ENCODE measurements at regions not wholly inside any gene's neighbourhood (a gene's known extent, or its start where the extent isn't known, plus 50 kb on each side); places are given as distances from the start of the nearest gene placed in this dataset.
"Not testable (repeated sequence)": the region's sequence is repeated elsewhere in the genome, so short reads cannot be mapped to it uniquely, and the experiment has no call there.

DNA sequence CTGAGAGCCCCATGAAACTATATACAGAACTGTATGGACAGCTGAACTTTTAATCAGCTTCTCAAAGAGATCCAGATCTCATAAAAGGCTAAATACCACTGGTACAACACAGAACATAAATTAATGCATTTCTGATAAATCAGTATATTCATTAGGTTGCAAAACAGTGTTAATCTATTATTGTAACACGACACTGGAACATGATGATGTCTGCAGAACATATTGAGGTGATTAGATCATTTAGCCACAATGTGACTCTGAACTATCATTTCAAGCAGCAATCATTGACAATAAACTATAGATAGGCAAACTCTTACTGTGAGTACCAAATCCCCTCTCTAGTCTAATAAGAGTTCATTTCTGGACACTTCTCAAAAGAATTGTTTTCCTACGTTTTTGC, 50.3 kb downstream of the GASK1B start:
- no peak for DNase-seq

DNA sequence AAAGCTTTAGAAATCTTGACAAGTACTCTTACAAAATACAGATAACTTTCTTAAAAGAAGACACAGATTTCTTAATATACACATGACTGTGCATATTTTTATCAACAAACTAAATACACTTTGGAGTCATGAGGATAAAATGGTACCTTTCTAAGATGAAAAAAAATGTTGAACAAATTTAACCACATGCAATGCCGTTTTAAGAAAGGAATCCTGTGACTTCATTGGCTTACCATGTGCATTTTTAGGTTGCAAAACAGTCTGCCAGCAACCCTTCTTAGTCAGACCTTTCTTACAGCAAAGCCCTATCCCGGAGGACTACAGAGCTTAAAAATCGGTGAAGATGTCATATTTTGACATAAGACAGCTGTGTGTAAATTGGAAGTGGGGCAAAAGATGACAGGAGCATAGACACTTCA, 51.7 kb downstream of the GASK1B start:
- peak; percentile 87 for DNase-seq

DNA sequence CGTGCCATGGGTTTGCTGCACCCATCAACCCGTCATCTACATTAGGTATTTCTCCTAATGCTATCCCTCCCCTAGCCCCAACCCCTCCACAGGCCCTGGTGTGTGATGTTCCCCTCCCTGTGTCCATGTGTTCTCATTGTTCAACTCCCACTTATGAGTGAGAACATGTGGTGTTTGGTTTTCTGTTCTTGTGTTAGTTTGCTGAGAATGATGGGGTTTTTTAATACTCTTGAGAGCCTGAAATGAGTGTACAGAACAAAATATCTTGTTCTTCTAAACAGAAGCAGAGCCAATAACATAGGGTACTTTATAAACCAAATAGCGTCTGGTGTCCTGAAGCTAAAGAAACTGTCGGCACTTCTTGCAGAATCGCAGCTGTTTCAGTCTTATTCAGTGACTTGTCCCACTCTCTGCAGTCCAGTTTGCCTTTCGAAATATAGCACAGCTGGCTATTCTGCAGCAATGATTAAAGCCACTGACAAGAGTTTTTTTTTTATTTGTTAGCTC, 52.1 kb downstream of the GASK1B start:
- not testable (repeated sequence) for DNase-seq

DNA sequence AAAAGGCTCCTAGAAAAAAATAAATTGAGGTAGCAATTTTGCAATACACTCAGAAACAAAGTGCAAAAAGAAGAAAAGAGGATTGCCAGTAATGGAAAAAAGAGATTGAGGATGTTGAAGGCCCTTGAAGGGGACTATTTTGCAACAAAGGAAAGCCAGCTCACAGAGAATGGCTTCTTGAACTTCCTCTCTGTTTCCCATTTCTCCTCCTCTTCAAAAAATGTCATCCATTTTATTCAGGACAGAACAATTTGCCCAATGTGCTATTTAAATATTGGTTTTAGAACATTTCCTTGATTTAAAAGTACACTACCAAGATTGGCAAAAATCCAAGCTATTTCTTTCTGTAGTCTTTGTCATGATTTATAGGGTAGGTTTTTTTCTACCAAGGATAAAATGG, 60.2 kb downstream of the GASK1B start:
- DNase-seq: no peak

DNA sequence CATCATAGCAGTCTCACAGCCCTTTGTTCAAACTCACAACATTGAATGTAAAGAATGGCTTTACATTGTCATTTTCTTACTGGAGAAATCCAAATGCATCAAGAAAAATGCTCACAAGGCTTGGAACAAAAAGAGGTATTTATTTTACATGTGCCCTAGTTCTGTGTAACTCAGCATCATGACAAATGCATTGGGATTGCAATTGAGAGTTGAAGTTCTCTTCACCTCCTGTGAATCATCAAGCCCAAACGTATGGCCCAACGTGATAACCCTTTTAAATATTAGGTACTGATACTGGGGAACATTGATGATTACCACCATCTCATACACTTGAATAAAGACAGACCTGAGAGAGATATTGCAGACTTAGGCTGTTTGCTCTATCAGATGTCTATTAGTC, 61.6 kb downstream of the GASK1B start:
- DNase-seq: no peak

DNA sequence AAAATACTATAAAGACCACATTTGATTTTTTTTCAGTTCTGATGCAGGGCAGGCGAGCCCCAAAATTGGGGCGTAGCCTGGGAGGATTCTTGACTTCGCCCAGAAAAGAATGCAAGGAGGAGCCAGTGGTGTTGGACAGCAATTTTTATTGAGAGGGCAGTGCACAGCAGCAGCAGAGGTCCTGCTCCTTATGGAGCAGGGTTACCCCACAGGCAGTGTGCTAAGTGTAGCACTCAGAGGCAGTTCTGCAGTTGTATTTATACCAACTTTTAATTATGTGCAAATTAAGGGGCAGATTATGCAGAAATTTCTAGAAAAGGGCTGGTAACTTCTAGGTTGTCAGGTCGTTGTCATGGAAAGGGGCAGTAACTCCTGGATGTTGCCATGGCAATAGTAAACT, 69.9 kb downstream of the GASK1B start:
- no peak for DNase-seq

DNA sequence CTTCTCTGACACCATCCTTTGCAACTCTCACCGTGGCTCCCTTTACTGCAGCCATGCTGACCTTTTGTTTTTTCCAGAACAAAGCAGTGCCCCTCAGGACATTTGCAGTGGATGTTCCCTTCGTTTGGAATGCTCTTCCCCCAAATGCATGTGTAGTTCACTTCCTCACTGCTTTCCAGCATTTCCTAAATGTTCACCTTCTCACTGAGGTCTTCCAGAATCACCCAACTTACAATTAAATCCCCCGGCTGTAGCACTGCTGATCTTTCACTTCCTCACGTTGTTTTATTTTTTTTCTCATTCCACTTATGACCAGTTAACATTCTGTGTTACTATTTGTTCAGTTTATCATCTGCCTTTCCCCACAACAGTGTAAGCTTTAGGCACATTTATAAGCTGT, 73.1 kb downstream of the GASK1B start:
- no peak for DNase-seq

DNA sequence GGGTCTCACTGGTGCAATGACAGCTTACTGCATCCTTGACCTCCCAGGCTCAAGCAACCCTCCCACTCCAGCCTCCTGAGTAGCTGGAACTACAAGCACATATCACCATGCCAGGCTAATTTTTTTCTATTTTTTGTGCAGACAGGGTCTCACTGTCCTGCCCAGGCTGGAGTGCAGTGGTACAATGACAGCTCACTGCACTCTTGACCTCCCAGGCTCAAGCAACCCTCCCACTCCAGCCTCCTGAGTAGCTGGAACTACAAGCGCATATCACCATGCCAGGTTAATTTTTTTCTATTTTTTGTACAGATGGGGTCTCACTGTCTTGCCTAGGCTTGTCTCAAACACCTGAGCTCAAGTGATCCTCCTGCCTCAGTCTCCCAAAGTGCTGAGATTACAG, 74.0 kb downstream of the GASK1B start:
- no peak for DNase-seq

DNA sequence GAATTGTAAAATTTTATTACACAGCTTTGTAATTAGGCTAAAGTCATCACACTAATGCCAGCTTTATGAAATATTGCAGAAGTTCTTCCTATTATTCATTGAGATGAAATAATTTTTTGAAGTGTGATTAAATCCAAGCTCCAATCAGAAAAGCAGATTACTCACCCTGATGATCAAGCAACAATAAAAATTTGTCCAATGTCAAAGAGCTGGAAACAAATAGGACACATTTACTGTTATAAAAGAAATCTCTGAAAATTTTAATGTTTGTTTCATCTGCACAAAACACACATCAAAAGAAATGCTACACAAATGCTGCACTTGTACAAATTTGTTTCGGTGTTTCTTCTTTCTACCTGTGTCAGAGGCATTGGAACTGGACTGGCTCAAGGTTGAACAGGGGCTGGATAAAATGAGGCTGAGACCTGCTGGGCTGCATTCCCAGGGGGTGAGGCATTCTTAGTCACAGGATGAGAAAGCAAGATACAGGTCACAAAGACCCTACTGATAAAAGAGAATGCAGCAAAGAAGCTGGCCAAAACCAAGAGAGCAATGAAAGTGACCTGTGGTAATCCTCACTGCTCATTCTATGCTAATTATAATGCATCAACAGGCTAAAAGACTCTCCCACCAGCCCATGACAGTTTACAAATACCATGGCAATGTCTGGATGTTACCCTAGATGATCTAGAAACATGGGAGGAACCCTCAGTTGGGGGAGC, 78.3 kb downstream of the GASK1B start:
- DNase-seq: peak; percentile 82

DNA sequence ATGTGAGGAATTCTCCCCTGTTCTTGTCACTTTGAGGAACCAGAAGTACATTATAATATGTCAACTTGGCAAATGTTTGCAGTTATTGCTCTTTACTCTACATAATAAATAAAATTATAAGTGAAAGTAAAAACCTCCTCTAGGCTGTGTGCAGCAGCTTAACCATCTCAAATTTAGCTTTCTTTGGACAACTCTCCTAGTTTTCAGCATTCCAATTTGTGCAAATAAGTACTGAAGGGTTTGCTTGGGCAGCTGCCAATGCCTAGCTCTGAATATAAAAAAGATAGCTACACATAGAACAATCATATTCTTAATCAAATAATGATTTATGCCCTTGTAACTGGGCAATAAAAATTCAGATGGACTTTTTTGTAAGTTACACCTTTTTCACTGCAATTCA, 82.5 kb downstream of the GASK1B start:
- DNase-seq: no peak

DNA sequence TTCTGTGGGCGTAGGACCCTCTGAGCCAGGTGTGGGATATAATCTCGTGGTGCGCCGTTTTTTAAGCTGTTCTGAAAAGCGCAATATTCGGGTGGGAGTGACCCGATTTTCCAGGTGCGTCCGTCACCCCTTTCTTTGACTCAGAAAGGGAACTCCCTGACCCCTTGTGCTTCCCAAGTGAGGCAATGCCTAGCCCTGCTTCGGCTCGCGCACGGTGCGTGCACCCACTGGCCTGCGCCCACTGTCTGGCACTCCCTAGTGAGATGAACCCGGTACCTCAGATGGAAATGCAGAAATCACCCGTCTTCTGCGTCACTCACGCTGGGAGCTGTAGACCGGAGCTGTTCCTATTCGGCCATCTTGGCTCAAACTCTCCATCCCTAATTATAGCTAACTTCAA, 82.9 kb downstream of the GASK1B start:
- not testable (repeated sequence) for DNase-seq

DNA sequence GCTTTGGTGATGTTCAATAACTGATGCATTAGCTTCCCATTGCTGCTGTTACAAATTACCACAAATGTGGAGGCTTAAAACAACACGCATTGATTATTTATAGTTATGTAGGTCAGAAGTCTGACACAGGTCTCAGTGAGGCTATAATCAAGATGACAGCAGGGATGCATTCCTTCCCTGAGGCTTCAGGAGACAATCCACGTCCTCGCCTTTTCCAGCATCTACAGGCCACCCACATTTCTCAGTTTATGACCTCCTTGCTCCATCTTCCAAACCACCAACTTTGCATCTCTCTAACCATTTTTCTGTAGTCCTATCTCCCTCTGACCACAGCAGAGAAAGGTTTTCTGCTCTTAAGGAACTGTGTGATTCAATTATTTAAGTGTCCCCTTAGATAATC, 92.5 kb downstream of the GASK1B start:
- no peak for DNase-seq

DNA sequence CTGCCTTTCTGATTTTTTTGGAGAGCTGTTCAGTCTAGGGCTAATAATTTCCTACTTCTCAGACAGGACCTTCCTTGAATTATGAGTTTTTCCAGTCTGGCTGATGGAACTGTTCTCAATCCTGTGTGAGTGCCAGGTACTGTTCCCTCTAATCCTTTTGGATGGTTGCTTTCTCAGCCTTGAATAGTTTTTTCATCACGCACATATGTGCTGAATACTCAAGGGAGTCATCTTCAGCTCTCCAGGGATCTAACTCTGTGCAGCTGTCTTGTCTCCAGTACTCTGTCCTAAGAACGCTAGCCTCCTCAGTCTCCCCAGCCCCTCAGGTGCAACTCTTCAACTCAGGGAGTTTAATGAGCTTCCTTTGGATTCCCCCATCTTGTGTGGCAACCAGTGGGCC, 93.2 kb downstream of the GASK1B start:
- DNase-seq: no peak

DNA sequence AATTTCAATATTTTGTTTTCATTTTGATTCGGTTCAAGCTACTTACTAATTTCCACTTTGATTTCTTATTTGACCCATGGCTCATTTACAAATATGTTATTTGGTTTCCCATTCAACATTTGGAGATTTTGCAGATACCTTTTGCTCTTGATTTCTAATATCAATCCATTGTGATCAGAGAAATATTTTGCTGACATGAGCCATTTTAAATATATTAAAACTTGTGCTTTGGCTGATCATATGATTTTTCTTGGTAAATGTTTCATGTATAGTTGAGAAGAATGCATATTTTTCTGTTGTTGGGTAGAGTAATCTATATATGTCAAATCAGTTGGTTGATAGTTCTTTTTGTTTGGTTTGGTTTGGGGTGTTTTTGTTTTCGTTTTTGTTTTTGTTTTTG, 95.0 kb downstream of the GASK1B start:
- DNase-seq: no peak

DNA sequence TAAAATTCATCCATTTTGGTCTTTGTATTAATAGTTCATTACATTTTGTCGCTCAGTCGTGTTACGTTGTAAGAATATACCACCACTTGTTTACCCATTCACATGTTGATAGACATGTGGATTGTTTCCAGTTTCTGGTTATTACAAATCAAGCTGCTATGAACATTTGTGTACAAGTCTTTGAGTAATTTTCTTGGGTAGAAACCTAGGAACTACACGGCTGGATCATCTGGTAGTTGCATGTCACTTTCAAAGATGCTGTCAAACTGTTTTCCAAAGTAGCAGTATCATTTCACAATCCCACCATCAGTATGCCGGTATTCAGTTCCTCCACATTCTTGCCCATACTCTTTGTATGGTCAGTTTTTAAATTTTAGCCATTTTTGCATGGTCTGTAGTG, 98.0 kb downstream of the GASK1B start:
- no peak for DNase-seq

DNA sequence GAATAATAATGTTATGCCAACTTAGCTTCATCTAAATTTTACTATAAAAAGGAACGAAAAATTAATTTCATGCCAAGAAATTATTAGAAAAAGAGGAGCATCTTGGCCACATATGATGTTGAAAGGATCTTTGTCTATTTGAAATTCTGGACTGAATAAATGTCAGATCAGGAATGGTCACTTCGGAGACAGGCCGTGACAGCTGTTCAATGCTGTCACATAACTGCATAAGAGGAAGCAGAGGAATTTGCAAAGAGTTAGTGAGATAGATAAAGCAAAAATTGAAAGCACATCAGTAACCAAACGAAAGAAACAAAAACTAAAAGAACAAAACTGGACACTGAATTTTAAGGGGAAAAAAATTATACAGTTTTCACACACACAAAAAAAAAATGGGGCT, 100.9 kb downstream of the GASK1B start:
- no peak for DNase-seq

DNA sequence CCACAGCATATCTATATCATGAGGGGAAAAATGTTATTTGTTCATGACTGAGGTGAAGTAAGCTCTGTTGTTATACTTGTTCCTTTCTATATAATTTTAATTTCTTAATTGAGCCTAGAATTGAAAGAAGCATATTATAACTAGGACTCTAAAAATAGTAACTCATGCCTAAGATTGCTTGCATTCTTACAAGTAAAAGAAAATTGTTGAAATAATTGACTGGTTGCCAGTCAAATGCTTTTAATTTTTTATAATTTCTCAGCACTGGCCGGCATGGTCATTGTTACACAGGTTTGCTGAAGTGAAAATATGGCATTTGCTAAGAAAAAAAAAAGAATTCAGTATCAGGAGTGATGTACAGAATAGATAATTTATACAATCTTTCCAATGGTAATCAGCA, 104.8 kb downstream of the GASK1B start:
- no peak for DNase-seq

DNA sequence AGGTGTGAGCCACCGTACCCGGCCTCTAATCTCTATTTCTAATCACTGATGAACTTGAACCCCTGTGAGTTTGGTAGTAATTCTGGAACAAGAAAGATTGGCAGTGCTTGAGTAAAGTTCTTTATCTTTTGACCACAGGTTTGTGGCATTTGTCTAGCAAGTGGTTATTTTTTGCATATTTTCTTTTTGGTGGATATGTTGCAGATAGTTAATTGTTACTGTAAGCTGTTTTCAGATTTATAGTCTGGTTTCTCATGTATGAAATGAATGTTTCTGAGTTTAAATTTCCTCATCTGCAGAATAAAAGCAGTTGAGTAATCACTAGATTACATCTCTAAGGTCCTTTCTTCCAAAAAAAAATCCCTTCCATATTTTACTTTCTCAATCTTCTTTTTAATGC, 105.2 kb downstream of the GASK1B start:
- no peak for DNase-seq

DNA sequence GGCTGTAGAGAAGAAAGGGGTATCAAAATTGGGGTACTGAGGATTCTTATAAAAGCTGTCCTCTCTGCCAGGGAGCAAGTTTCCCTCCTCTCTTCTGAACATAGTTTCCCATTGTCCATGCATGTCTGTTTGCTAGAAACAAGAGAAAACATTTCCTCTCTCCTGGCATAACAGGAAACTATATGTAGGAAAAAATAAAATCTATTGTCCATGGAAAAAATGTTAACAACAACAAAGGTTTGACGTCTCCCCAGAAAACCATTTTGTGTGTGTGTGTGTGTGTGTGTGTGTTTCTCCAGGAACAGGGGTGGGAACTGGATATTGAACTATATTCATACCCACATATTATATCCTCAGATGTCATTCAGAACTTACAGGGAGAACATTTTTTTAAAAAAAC, 107.2 kb downstream of the GASK1B start:
- no peak for DNase-seq

DNA sequence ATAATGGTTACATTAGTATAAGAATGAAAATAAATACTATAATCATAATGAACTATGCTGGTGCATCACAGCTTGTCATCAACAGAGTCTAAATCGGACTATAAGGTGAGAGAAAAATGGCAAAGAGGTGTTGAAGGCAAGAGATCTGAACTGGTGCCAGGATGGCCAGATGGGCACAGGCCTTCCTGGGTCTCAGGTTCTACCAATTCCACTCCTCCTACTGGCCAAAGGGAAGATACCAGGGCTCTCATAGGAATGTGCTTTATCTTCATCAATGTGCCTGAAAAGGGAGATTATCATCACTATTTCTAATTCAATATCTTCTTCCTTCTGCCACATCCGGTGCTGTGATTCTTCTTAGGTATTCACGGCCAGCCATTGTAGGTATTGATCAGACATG, 107.6 kb downstream of the GASK1B start:
- DNase-seq: no peak

DNA sequence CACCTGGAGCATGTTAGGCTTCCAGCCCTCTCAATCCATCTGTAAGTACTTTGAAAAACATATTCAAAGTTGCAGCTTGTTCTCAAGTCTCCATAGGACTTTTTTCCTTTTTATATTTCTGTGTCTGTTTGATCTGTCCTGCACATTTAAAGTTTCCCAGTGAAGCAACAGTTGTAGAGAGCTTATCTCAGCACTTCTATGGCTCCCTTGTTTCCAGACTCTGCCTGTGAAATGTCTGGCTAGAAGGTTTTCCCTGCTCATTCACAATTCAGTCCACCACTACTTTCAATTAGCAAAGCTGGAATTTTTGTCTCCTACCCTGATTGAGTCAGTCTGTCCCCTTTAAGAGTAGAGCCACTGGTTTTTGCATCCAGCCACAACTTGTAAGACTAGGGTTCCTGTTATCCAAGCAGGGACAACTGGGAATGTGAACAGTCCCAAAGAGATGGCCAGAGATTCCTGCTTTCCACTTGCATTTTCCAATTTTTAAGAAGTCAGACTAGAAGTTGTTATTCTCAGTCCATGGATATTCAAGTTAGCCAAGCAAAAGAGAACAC, 116.1 kb downstream of the GASK1B start:
- no peak for DNase-seq

DNA sequence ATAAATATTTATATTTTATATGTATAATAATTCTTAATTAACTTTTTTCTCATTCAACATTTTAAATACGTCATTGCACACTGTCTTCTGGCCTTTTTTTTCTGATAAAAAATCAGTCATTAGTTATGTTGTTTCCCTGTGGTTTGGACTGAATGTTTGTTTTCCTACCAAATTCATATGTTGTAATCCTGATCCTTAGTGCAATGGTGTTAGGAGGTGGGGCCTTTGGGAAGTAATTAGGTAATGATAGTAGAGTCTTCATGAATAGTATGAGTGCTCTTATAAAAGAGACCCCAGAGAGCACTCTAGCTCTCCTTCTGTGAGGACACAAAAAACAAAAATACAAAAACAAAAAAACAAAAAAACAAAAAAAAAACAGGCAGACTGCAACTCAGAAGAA, 117.2 kb downstream of the GASK1B start:
- DNase-seq: no peak

DNA sequence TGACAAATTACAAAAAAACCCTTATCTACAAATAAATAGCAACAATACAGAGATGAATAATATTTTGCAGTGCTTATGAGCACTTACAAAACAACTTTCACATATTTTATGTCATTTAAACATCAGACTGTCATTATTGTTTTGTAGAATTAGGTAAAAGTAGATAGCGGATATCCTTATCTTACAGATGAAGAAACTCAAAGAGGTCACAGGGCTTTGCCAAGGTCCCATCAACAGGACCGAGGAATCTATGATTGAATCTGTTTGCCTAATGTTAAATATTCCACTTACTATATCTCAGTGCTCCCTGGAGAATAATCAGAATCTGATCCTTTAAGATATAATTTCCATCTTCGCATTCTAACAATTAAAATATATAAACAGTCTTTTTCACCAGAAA, 119.0 kb downstream of the GASK1B start:
- no peak for DNase-seq

DNA sequence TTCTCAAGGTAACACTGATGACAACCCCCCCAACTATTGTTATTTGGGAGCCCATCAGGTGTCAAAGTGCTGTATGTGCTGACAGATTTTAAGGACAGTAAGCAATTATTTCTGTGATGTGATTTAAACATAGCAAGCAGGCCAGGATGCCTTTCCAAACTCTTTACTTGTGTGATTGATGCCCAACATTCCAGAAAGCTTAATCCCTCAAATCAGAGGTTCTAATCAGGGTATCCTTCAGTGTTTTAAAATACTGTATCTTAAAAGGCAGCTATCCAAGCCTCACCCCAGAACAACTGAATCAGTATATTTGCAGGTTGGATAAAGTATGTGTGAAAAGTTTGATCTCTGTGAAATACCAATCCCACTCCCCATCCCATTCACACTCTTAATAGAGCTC, 119.7 kb downstream of the GASK1B start:
- DNase-seq: peak; percentile 72

All from NCI-H226 (cell line).